A549 (cell line): ENCODE measurements at regions not wholly inside any gene's neighbourhood (a gene's known extent, or its start where the extent isn't known, plus 50 kb on each side); places are given as distances from the start of the nearest gene placed in this dataset.

ENCODE experiments used
- CEBPB ChIP-seq, 2 experiments: fragments of >200 bp in 1 of 2; sonication (Bioruptor Twin) in 1 of 2; formaldehyde crosslinking in 1 of 2; IDR thresholded peaks; 2 replicates each; pipeline ENCODE4 v1.6.1; 2012 to 2016
- CHD2 ChIP-seq: fragments of 150-350 bp; IDR thresholded peaks from 2 replicates; pipeline ENCODE4 v1.6.1; 2014; ENCODE audit warnings: low read length; ENCODE audit not compliant: partially characterized antibody
- CTCF ChIP-seq: fragments of >200 bp; sonication (Bioruptor Twin); formaldehyde crosslinking; IDR thresholded peaks from 3 replicates; pipeline ENCODE4 v1.5.1; 2016
- JUN ChIP-seq, 2 experiments: fragments of >200 bp; sonication (Bioruptor Twin); formaldehyde crosslinking; IDR thresholded peaks; 2 replicates in 1 of 2; 3 replicates in 1 of 2; pipeline ENCODE4 v1.6.1; 2016 to 2017
- MAX ChIP-seq: IDR thresholded peaks from 2 replicates; pipeline ENCODE4 v1.6.1; 2012
- MAZ ChIP-seq: fragments of 150-350 bp; IDR thresholded peaks from 2 replicates; pipeline ENCODE4 v1.6.1; 2014; ENCODE audit warnings: antibody characterized with exemption, low read depth, low read length, borderline replicate concordance
- MYC ChIP-seq: IDR thresholded peaks from 2 replicates; pipeline ENCODE4 v1.6.1; 2012; ENCODE audit warnings: mild to moderate bottlenecking, inconsistent platforms, low read length, improper control_type of control experiment, borderline replicate concordance
- POLR2A ChIP-seq: IDR thresholded peaks from 2 replicates; pipeline ENCODE4 v1.6.1; 2012; ENCODE audit warnings: mild to moderate bottlenecking, low read length
- SMC3 ChIP-seq: fragments of >200 bp; sonication (Bioruptor Twin); formaldehyde crosslinking; IDR thresholded peaks from 3 replicates; pipeline ENCODE4 v1.6.1; 2018; ENCODE audit warnings: inconsistent platforms

- TF ChIP-seq CTCF (no peak), POLR2A (no peak), MAX (no peak), CHD2 (no peak), MAZ (no peak), MYC (no peak), JUN (IDR thresholded peaks at IDR 0.05) (no peak), SMC3 (no peak), CEBPB (IDR thresholded peaks at IDR 0.05) (no peak)
Observed at GRCh38 chr12:41661141-41661765, 473.1 kb downstream of the PDZRN4 start.
